ENCODE measurements at regions not wholly inside any gene's neighbourhood (a gene's known extent, or its start where the extent isn't known, plus 50 kb on each side); places are given as distances from the start of the nearest gene placed in this dataset.

- H3K36me3 ChIP-seq (ENCODE audit: insufficient read depth, low read length) = no peaks in the 10 kb centered on the region
- H3K4me2 ChIP-seq (ENCODE audit: low read depth, low read length, poor library complexity, severe bottlenecking) = no peak overlapping the region
- H3K9ac ChIP-seq (ENCODE audit: low read depth, low read length, poor library complexity, severe bottlenecking) = no peak overlapping the region
- H3K79me2 ChIP-seq (ENCODE audit: insufficient read depth, low read length) = no peaks in the 10 kb centered on the region
- H3K27me3 ChIP-seq (ENCODE audit: insufficient read depth, low read length, poor library complexity, severe bottlenecking) = no peaks in the 10 kb centered on the region
- no peaks in the 10 kb centered on the region for H3K4me1 ChIP-seq (ENCODE audit: insufficient read depth, low read length, poor library complexity, severe bottlenecking)
- H3K4me3 ChIP-seq (ENCODE audit: low read length, poor library complexity, severe bottlenecking) = no peak overlapping the region
- no peaks in the 10 kb centered on the region for H3K9me2 ChIP-seq (replicated peaks; ENCODE audit: low read depth, low read length)
- no peaks in the 10 kb centered on the region for H3F3A ChIP-seq (ENCODE audit: low read depth)
- no peak overlapping the region for H2AFZ ChIP-seq (ENCODE audit: low read length)
- TF ChIP-seq EZH2phosphoT487 (IDR thresholded peaks at IDR 0.05; ENCODE audit: borderline replicate concordance) (no peak), CTCF (conservative IDR thresholded peaks at IDR 0.05; ENCODE audit: low read length) (no peak)
- H4K20me1 ChIP-seq (ENCODE audit: insufficient read depth, low read length, poor library complexity, severe bottlenecking) = no peaks in the 10 kb centered on the region
- no peaks in the 10 kb centered on the region for H3K9me3 ChIP-seq (ENCODE audit: insufficient read depth, low read depth, low read length)
These were observed 112.9 kb downstream of the SAMD9 start for GRCh38 chr7:93004906-93005305.

DNA sequence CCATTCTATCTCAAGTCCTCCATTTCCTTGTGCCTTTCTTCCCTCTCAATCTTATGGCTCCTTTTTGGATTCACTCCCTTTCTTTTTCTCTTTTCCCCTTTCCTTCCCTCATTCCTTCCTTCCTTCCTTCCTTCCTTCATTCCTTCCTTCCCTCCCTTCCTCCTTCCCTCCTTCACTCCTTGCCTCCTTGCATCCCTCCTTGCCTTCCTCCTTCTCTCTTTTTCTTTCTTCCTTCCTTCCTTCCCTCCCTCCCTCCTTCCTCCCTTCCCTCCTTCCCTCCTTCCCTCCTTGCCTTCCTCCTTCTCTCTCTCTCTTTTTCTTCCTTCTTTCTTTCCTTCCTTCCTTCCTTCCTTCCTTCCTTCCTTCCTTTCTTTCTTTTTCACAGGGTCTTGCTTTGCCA lies 120.1 kb downstream of the SAMD9 start:
- H3K79me2 ChIP-seq (ENCODE audit: insufficient read depth, low read length) = no peaks in the 10 kb centered on the region
- no peak overlapping the region for H2AFZ ChIP-seq (ENCODE audit: low read length)

DNA sequence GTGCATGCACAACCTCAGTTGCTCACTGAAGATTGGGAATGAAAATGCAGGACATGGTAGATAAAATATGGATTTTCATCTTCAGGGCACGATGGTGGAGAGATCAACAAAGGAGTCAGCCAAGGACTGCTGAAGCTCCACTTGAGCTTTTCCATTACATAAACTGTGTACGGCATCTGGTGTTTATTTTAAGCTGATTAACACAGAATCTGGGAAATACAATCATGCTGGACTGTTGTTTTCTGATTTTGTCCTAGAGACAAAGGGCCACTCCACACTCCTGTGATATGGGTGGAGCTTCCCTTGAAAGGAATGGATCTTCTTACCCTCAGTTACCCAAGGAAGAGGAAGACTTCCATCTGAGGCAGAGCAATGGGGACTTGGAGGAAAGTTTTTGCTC lies 120.6 kb downstream of the SAMD9 start:
- no peak overlapping the region for H2AFZ ChIP-seq (ENCODE audit: low read length)
- no peaks in the 10 kb centered on the region for H3F3A ChIP-seq (ENCODE audit: low read depth)
- no peak overlapping the region for H3K4me2 ChIP-seq (ENCODE audit: low read depth, low read length, poor library complexity, severe bottlenecking)
- no peak overlapping the region for H3K4me3 ChIP-seq (ENCODE audit: low read length, poor library complexity, severe bottlenecking)
- no peaks in the 10 kb centered on the region for H3K9me3 ChIP-seq (ENCODE audit: insufficient read depth, low read depth, low read length)
- no peak for TF ChIP-seq EZH2phosphoT487 (IDR thresholded peaks at IDR 0.05; ENCODE audit: borderline replicate concordance)
- TF ChIP-seq CTCF (conservative IDR thresholded peaks at IDR 0.05; ENCODE audit: low read length) = no peak
- no peaks in the 10 kb centered on the region for H3K9me2 ChIP-seq (replicated peaks; ENCODE audit: low read depth, low read length)
- H3K79me2 ChIP-seq (ENCODE audit: insufficient read depth, low read length) = no peaks in the 10 kb centered on the region
- no peaks in the 10 kb centered on the region for H3K36me3 ChIP-seq (ENCODE audit: insufficient read depth, low read length)
- no peaks in the 10 kb centered on the region for H4K20me1 ChIP-seq (ENCODE audit: insufficient read depth, low read length, poor library complexity, severe bottlenecking)
- H3K27me3 ChIP-seq (ENCODE audit: insufficient read depth, low read length, poor library complexity, severe bottlenecking) = no peaks in the 10 kb centered on the region
- H3K4me1 ChIP-seq (ENCODE audit: insufficient read depth, low read length, poor library complexity, severe bottlenecking) = no peaks in the 10 kb centered on the region
- H3K9ac ChIP-seq (ENCODE audit: low read depth, low read length, poor library complexity, severe bottlenecking) = no peak overlapping the region

More for the DNA sequence above, 120.1 kb downstream of the SAMD9 start:
- no peak overlapping the region for H3K9ac ChIP-seq (ENCODE audit: low read depth, low read length, poor library complexity, severe bottlenecking)
- H3K4me2 ChIP-seq (ENCODE audit: low read depth, low read length, poor library complexity, severe bottlenecking) = no peak overlapping the region
- no peaks in the 10 kb centered on the region for H3K36me3 ChIP-seq (ENCODE audit: insufficient read depth, low read length)
- no peaks in the 10 kb centered on the region for H3K4me1 ChIP-seq (ENCODE audit: insufficient read depth, low read length, poor library complexity, severe bottlenecking)
- H3F3A ChIP-seq (ENCODE audit: low read depth) = no peaks in the 10 kb centered on the region
- no peaks in the 10 kb centered on the region for H3K9me3 ChIP-seq (ENCODE audit: insufficient read depth, low read depth, low read length)
- TF ChIP-seq CTCF (conservative IDR thresholded peaks at IDR 0.05; ENCODE audit: low read length) = no peak
- no peak for TF ChIP-seq EZH2phosphoT487 (IDR thresholded peaks at IDR 0.05; ENCODE audit: borderline replicate concordance)
- no peak overlapping the region for H3K4me3 ChIP-seq (ENCODE audit: low read length, poor library complexity, severe bottlenecking)
- no peaks in the 10 kb centered on the region for H3K27me3 ChIP-seq (ENCODE audit: insufficient read depth, low read length, poor library complexity, severe bottlenecking)
- H4K20me1 ChIP-seq (ENCODE audit: insufficient read depth, low read length, poor library complexity, severe bottlenecking) = no peaks in the 10 kb centered on the region
- no peaks in the 10 kb centered on the region for H3K9me2 ChIP-seq (replicated peaks; ENCODE audit: low read depth, low read length)

Measured in Loucy (cell line).